Neutrophil (primary cell): ENCODE measurements at regions not wholly inside any gene's neighbourhood (a gene's known extent, or its start where the extent isn't known, plus 50 kb on each side); places are given as distances from the start of the nearest gene placed in this dataset.

ENCODE experiments used
- H3K27ac ChIP-seq: fragments of 200-600 bp; sonication (generic); 2 replicates; pipeline ENCODE4 v1.5.1; 2016; ENCODE audit warnings: mild to moderate bottlenecking, moderate library complexity
- H3K27me3 ChIP-seq: fragments of 200-600 bp; sonication (generic); 2 replicates; pipeline ENCODE4 v1.6.0; 2016; ENCODE audit warnings: mild to moderate bottlenecking
- H3K36me3 ChIP-seq: fragments of 200-600 bp; sonication (generic); 2 replicates; pipeline ENCODE4 v1.5.1; 2017
- H3K4me1 ChIP-seq, 2 experiments: fragments of 200-600 bp in 1 of 2; sonication (generic) in 1 of 2; 1 replicate in 1 of 2; 2 replicates in 1 of 2; pipeline versions ENCODE4 v1.5.1 to v1.6.1; 2013 to 2016; ENCODE audit warnings: low read depth in 1 of 2, low read length in 1 of 2, mild to moderate bottlenecking in 1 of 2, moderate library complexity in 1 of 2; ENCODE audit not compliant: control insufficient read depth in 1 of 2, insufficient read depth in 1 of 2
- H3K4me3 ChIP-seq, 2 experiments: fragments of 200-600 bp in 1 of 2; sonication (generic) in 1 of 2; 1 replicate in 1 of 2; 2 replicates in 1 of 2; pipeline ENCODE4 v1.5.1; 2013 to 2016; ENCODE audit warnings: low read depth in 1 of 2, low read length in 1 of 2, mild to moderate bottlenecking in 1 of 2, moderate library complexity in 1 of 2
- H3K9me3 ChIP-seq: fragments of 200-600 bp; sonication (generic); 2 replicates; pipeline ENCODE4 v1.5.1; 2016
- TF ChIP-seq, protein P1 (sequence below): fragments of 200-600 bp; sonication (generic); IDR thresholded peaks from 2 replicates; pipeline ENCODE4 v1.5.1; 2016; ENCODE audit warnings: antibody characterized with exemption

GRCh38 chr5:155380480-155380879 lies 366.9 kb downstream of the KIF4B start:
- no peaks in the 10 kb centered on the region for H3K36me3 ChIP-seq
- H3K4me1 ChIP-seq, result no peaks in the 10 kb centered on the region
- no peaks in the 10 kb centered on the region for H3K27me3 ChIP-seq
- no peak overlapping the region for H3K4me3 ChIP-seq
- no peaks in the 10 kb centered on the region for H3K9me3 ChIP-seq
- no peak overlapping the region for H3K27ac ChIP-seq
- TF ChIP-seq, protein P1, sequence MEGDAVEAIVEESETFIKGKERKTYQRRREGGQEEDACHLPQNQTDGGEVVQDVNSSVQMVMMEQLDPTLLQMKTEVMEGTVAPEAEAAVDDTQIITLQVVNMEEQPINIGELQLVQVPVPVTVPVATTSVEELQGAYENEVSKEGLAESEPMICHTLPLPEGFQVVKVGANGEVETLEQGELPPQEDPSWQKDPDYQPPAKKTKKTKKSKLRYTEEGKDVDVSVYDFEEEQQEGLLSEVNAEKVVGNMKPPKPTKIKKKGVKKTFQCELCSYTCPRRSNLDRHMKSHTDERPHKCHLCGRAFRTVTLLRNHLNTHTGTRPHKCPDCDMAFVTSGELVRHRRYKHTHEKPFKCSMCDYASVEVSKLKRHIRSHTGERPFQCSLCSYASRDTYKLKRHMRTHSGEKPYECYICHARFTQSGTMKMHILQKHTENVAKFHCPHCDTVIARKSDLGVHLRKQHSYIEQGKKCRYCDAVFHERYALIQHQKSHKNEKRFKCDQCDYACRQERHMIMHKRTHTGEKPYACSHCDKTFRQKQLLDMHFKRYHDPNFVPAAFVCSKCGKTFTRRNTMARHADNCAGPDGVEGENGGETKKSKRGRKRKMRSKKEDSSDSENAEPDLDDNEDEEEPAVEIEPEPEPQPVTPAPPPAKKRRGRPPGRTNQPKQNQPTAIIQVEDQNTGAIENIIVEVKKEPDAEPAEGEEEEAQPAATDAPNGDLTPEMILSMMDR, result no peak

GRCh38 chr5:155381654-155382053 lies 368.1 kb downstream of the KIF4B start:
- TF ChIP-seq, protein P1, result no peak
- no peaks in the 10 kb centered on the region for H3K9me3 ChIP-seq
- no peaks in the 10 kb centered on the region for H3K27me3 ChIP-seq
- H3K4me1 ChIP-seq, result no peaks in the 10 kb centered on the region
- no peak overlapping the region for H3K4me3 ChIP-seq
- H3K36me3 ChIP-seq, result no peaks in the 10 kb centered on the region
- H3K27ac ChIP-seq, result no peak overlapping the region

- Histone ChIP-seq H3K4me1 (no peaks in the 10 kb centered on the region), H3K36me3 (no peaks in the 10 kb centered on the region), H3K4me3 (no peak overlapping the region), H3K9me3 (no peaks in the 10 kb centered on the region), H3K27ac (no peak overlapping the region), H3K27me3 (no peaks in the 10 kb centered on the region)
- TF ChIP-seq, protein P1, result no peak
Measured at GRCh38 chr5:155389498-155389897, 375.9 kb downstream of the KIF4B start.

- TF ChIP-seq, protein P1, result no peak
- Histone ChIP-seq H3K36me3 (no peaks in the 10 kb centered on the region), H3K27me3 (no peaks in the 10 kb centered on the region), H3K4me1 (no peaks in the 10 kb centered on the region), H3K4me3 (no peak overlapping the region), H3K9me3 (no peaks in the 10 kb centered on the region), H3K27ac (no peak overlapping the region)
Measured at GRCh38 chr5:155394727-155395126, 381.2 kb downstream of the KIF4B start.

GRCh38 chr5:155402927-155403640 lies 389.5 kb downstream of the KIF4B start:
- no peaks in the 10 kb centered on the region for H3K4me1 ChIP-seq
- H3K36me3 ChIP-seq, result no peaks in the 10 kb centered on the region
- no peaks in the 10 kb centered on the region for H3K9me3 ChIP-seq
- H3K4me3 ChIP-seq, result no peak overlapping the region
- no peak overlapping the region for H3K27ac ChIP-seq
- TF ChIP-seq, protein P1, result no peak
- no peaks in the 10 kb centered on the region for H3K27me3 ChIP-seq
